GM21528 (cell line): ENCODE measurements at regions not wholly inside any gene's neighbourhood (a gene's known extent, or its start where the extent isn't known, plus 50 kb on each side); places are given as distances from the start of the nearest gene placed in this dataset.

Experiments used
- ATAC-seq: cut with Tn5 transposase; IDR thresholded peaks from one replicate; pipeline ENCODE4 v1.9.1; 2021; ENCODE audit warnings: mild to moderate bottlenecking, moderate library complexity; ENCODE audit not compliant: unreplicated experiment, low FRiP score

GRCh38 chr15:62752657-62753517 is 289.7 kb upstream of the TPM1 start:
- no peak for ATAC-seq

GRCh38 chr15:62753518-62754221 is 288.9 kb upstream of the TPM1 start:
- ATAC-seq: no peak

GRCh38 chr15:62756326-62756994 is 286.1 kb upstream of the TPM1 start:
- no peak for ATAC-seq

- no peak for ATAC-seq
Measured at GRCh38 chr15:62756995-62757360, 285.6 kb upstream of the TPM1 start.

GRCh38 chr15:62757535-62757934 is 285.0 kb upstream of the TPM1 start:
- ATAC-seq: no peak

GRCh38 chr15:62758126-62758951 is 284.2 kb upstream of the TPM1 start:
- ATAC-seq: no peak

- ATAC-seq: no peak
Measured at GRCh38 chr15:62758952-62759349, 283.6 kb upstream of the TPM1 start.

GRCh38 chr15:62760538-62760937 is 282.0 kb upstream of the TPM1 start:
- no peak for ATAC-seq

- no peak for ATAC-seq
Measured at GRCh38 chr15:62765916-62766315, 276.6 kb upstream of the TPM1 start.

GRCh38 chr15:62766599-62766998 is 275.9 kb upstream of the TPM1 start:
- ATAC-seq: no peak

GRCh38 chr15:62769604-62770003 is 272.9 kb upstream of the TPM1 start:
- no peak for ATAC-seq

- ATAC-seq: no peak
Measured at GRCh38 chr15:62770111-62770660, 272.4 kb upstream of the TPM1 start.

GRCh38 chr15:62770752-62771151 is 271.8 kb upstream of the TPM1 start:
- no peak for ATAC-seq

GRCh38 chr15:62771234-62771633 is 271.3 kb upstream of the TPM1 start:
- ATAC-seq: no peak

- ATAC-seq: no peak
Measured at GRCh38 chr15:62773369-62774165, 269.0 kb upstream of the TPM1 start.

GRCh38 chr15:62775932-62776331 is 266.6 kb upstream of the TPM1 start:
- ATAC-seq: no peak

GRCh38 chr15:62777671-62778070 is 264.9 kb upstream of the TPM1 start:
- ATAC-seq: no peak

GRCh38 chr15:62779036-62779770 is 263.3 kb upstream of the TPM1 start:
- no peak for ATAC-seq

GRCh38 chr15:62779899-62780298 is 262.6 kb upstream of the TPM1 start:
- no peak for ATAC-seq
